Glomerular visceral epithelial cell (primary cell): ENCODE measurements at regions not wholly inside any gene's neighbourhood (a gene's known extent, or its start where the extent isn't known, plus 50 kb on each side); places are given as distances from the start of the nearest gene placed in this dataset.
A peak's percentile ranks its signal among the peaks of the same experiment; 100 is the strongest.
"Not testable (repeated sequence)": the region's sequence is repeated elsewhere in the genome, so short reads cannot be mapped to it uniquely, and the experiment has no call there.

ENCODE experiments used
- DNase-seq: peaks from one replicate; pipeline ENCODE4 v3.0.0-alpha.2; 2016; ENCODE audit errors: extremely low spot score

DNA sequence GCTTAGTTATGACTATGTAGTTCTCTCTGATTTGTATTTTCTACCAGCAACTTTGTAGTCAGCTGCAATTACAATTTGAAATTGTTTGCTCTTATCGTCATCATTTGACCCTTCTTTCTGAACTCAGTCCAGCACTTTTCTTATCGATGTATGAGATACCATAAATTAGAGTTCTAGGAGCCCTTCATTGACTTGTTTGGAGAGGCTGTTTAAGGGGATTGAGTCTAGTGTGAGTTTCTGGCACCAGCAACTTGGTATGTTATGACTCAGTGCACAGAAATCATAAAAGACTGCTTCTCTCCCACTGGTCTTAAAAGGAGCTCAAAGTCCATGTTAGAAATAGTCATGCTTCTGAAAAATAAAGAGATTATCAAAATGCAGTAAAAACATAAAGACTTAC is 190.3 kb downstream of the TENT5A start:
- DNase-seq, result peak; percentile 37

DNA sequence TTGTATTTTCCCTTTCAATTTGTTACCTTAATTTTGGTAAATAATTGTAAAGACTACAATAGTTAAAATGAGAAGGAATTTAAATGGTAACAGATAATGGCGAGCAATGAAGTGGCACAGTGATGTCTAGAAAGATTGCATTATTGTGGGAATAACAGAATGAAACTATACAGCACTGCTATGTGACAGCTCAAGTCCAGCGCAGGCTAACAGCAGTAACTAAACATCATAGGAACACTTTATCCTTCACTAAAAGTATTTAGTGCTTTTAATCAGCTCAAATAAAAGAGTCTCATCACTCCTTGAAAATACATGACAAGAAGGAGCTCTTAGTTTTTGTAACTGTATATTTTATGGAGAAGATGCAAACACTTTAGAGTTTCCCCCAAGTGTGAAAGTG is 190.8 kb downstream of the TENT5A start:
- no peak for DNase-seq

DNA sequence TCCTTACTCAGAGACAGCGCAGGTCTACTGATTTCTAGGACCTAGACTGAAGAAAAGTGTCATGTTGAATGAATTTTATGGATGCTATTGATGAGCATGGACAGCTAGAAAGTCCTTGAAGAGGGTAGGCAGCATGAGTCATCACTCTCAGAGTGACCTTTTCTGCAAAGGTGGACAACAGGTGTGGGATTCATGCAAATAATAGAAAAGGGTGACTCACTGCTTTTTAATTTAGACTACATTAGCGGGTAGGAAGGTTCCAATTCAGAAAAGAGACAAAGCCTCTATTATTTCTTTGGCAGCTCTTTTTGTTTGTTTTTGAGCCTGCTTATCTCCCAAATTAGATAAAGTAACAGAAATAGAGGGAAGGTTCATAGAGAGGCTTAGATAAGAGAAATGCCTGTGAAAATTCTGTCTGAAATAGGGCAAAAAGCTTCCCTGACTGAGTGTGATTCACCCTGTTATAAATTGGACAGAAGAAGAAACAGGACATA is 191.4 kb downstream of the TENT5A start:
- no peak for DNase-seq

DNA sequence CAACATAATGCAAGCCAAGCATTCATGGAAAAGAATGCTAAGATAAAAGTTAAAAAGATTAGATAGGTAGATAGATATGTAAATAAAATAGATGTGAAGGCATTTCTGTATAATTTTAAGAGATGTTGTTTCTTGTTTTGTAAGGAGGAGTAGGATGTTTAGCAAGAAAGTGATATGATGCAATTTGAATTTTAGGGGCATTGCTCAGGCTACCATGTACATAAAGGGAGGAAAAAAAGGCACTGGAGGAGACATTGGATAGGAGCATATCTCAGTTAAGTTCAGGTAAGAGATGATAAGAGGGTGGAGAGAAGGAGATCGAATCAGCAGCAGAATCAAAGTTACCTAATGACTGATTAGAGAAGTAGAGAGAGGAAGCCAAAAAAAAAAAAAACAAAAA is 194.7 kb downstream of the TENT5A start:
- DNase-seq, result no peak

DNA sequence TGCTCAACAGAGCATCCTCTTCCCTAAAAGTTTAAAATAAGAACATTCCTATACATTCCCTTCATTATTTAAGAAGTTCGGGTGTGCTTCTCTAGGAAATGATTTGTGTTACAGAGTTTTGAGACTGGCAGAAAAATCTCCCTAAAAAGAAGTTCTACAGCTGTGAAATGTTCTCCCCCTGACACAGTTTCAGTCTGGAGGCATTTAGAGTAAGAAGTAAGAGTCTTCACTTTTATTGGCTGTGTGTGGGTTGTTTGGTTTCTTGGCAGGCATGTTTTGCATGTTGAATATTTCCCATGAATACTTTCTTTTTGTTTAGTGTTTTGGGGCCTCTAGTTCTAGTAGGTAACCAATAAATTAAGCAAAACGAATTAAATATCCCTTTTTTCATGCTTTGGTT is 195.9 kb downstream of the TENT5A start:
- DNase-seq, result no peak

DNA sequence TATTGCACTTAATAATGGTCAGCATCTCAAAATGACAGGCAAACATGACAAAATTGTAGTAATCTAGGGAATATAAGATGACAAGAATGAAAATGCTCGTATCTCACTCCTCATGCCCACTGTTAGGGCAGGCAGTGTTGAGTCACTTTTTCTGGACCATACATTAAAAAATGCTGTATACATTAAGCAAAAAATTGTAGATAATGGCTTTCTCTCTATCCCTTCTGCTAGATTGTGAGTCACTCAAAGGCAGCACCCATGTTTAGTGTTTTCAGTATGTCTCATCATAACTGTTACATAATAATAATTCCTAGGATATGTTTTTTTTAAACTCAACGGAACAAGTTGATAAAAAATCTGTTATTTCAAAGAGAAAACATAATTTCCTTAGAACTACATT is 199.3 kb downstream of the TENT5A start:
- DNase-seq, result no peak

DNA sequence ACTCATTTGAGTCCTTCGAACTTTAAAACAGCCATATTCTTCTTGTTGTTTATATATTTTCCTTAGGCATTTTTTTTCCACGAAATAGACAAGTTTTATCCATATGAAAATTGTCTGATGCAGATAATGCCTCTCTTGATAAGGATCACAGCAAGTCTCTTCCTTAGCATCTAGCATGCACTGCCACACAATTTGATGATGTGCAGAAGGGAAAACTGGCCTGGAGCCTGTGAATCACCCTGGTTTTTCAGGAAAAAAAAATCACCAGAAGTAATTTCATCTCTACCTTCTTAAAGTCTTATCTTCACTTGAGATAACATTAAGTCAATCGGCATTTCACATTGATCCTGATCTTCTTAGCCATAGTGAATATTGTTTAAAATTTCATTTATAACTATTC is 199.8 kb downstream of the TENT5A start:
- no peak for DNase-seq

DNA sequence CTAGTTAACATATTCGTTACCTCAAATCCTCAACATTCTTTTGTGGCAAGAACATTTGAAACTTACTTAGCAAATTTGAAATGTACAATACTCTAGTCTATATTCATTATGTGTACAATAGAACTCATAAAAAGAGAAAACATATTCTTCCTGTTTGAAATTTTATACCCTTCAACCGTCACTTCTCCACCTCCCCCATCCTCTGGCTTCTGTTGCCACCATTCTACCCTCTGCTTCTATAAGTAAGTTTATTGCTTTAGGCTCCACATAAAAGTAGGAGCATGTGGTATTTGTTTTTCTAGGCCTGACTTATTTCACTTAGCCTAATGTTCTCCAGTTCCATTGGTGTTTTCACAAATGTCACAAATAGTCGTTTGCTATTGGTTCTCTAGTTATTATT is 205.3 kb downstream of the TENT5A start:
- DNase-seq, result no peak

DNA sequence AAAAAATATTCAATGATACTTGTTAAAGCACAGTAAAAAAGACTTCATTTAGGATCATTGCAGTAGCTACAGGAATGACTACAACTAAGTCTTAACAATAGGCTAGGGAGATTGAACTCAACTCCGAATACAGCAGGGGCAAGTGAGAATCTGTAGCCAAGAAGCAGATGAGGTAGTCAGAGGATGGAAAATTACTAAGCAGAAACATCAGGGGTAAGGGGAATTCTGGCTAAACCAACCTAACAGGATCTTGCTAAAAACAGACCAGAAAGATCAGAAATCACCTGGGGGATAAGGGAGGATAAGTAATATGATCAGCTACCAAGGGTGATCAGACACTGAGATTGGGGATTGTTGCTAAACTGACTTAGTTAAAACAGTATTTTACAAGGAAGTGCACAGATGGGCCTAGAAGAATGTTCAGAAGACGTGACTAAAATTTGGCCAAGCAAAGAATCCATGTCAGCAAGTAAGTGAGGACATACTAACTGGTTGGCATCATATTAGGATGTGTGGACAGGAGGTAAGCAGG is 217.5 kb downstream of the TENT5A start:
- no peak for DNase-seq

DNA sequence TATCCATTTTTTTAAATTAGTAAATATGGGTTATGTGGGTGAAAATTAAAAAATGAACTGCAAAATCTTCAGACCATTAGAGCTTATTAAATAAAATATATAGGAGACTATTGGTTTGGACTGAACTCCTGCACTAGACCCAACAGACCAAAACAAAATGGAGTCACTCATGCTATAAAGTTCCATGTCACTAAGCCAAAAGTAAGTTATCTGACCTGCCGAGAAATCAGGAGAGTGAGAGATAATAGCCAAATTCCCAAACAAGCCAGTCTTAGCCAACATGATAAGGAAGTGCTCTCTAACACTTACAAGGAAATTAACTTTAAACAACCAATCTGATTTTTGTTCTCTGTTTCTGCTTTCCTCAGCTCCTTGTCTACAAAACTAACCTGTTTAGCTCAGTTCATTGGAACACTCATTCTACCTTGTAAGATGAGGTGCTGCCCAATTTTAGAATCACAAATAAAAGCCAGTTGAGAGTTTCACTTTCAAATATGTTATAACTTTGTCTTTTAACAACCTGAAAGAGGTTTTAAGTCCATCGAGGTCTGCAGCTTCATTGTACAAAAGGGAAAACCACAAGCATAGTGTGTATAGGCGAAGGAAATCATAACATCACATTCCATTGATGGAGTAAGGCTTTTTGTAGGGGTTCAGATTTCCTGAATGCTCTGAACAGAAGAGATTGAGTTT is 220.5 kb downstream of the TENT5A start:
- no peak for DNase-seq

DNA sequence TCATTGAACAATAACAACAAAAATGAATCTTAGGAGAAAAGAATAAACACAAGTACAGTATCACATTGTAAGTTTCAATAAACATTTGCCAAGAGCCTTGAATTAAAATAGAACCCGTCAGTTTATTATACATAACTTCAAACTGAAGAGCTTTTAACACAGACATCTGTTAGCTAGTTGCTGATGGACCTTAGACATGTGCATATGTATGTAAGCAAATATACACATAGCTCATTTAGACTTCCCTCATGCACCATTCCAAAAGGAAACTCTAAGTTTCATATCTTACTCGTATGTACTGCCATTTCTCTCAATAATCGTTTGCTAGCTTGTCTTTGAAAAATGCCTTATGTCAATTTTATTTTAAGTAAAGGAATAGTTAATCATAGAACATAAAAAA is 235.0 kb downstream of the TENT5A start:
- DNase-seq, result no peak

DNA sequence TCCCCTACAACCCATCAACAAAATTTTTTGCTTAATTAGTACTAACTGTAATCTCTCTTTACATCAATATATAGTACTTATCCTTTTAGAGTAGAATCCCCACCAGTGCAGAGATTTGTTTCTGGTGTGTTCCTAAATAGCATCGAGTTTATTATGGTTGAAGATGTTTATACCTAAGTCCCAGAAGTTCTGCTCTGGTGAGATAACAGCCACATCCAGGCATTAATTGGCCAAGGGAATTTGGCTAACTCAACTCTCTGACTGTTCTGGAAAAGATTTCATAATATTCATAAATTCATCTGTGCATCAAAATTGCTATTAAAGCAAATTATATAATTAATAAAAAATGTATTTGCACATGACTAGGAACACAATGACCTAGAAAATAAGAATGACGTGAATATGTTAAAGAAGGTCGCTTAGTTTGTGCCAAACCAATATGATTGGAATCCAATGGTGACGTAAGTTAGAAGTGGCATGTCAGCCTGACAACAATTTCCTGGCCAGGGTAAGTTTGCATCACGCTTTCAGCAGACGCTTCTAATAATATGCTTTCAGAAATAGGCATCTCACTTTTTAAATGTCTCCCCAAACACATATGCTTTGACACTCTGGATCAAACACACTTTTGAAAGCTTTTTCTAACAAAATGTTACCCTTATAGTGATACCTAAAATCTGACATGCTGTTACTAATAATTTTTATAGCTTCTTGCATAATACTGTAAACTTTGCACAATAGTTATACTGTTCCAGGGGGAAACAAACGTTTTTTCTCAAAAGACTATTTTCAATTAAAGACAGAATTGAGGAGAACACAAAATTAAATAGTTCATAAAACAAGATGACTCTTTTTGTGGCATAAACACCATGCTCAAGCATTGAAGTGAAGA is 236.7 kb downstream of the TENT5A start:
- no peak for DNase-seq

DNA sequence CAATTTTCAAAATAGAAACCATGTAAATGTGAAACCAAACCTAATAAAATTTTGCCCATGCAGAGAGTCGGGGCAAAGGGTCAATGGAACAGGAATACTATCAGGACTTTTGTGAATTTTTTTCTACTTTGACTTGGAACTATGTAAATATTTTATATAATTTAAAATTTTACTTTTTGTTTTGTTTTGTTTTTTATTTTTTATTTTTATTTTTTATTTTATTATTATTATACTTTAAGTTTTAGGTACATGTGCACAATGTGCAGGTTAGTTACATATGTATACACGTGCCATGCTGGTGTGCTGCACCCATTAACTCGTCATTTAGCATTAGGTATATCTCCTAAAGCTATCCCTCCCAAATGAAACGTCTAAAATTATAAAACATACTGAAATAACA is 238.3 kb downstream of the TENT5A start:
- DNase-seq, result not testable (repeated sequence)

DNA sequence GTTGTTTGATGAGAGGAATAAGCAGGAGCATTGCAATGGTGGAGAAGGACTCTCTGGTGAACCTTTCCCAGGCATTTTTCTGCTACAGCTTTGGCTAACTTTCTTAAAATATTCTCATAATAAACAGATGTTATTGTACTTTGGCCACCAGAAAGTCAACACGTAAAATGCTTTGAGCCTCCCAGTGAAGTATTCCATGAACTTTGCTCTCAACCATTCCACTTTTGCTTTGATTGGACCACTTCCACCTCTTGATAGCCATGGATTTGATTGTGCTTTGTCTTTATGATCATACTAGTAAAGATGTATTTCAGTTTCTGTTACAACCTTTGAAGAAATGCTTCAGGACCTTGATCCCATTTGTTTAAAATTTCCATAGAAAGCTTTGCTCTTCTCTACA is 241.1 kb downstream of the TENT5A start:
- DNase-seq, result no peak

DNA sequence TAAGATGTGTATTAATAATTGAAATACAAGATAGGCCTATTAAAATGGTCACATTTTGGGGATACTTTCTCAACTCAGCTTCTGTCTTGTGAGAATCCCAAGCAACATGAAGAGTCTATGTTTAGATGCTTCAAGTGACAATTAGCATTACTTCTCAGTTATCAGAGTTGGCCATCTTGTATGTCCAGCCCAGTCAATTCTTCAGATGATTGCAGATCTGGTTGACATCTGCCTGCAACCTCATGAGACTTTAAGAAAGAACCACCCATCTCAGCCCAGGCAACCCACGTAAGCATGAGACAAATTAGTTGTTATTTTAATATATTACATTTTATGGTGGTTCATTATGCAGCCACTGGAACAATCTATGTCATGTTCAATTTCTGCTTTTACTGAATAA is 256.5 kb downstream of the TENT5A start:
- DNase-seq, result no peak

DNA sequence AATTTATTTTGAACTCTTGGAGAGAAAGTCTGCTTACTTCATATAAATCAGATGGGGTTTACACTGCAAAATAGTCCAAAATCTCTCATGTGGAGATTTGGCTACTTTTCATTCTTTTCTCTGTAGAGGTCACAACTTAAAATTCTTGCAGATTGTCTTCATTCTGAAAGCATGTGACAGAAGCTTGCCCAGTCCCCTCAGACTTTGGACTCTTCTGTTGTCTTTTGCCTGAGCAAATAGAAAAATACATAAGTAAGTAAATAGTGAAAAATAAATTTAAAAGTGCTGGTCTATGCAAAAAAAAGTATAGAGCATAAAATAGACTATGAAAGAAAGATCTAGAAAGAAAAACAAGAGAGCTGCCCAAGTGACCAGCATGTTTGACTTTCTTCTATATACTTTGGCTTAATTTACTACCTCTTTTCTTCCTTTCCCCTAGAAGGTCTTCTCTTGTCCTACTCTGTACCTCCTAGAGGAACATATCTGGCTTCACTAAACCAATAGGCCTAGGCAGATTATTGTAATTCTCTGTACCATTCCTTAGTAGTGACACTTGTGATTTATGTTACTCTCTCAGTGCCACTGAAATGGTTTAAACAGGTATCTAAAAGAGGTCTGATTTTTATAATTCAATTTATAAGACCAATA is 260.9 kb downstream of the TENT5A start:
- DNase-seq, result no peak

DNA sequence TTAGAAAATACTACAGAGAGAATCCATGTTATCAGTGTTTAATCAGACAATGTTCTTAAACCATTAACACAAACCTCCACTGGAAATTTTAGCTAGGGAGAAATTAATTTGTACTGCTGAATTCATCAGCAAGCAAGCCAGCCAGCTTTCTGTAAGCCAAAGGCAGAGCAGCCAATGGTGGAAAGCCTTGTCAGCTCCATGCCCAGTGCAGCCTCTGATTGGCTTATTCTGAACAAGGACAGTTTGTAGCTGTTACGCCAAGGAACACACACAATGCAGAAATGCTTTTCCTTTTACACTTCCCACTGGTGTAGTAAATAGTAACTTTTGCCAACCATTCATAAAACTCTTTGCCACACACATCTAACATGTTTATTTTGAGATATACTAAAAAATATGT is 265.0 kb downstream of the TENT5A start:
- DNase-seq, result no peak

DNA sequence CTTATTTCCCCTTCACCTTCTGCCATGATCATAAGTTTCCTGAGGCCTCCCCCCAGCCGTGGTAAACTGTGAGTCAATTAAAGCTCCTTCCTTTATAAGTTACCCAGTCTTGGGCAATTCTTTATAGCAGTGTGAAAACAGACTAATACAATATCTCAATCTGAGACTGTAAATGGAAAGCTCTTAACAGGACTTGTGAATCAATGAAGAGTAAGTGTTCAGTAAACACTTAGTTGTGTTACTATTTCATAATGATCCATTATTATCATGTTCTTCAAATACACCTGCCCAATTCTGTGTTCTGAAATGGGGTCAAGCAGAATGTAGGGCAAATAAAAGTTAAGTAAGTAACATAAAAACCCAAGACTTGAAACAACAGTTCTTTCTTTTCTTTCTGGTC is 266.2 kb downstream of the TENT5A start:
- DNase-seq, result no peak

DNA sequence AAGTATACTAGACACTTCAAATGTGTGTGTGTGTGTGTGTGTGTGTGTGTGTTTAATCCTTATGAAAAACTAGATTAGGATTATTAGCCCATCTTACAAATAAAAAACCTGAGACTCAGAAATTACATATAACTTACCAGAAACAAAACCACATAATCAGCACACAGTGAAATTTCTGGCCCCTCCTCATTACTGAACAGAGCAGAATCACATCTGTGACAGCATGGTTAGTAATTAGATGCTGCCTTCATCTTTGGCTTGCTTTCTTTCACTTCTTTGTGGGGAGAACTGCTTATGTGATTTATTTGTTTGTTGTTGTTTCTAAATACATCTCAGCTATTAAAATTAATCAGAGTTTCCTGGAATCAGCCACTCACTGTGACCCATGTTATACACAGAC is 267.1 kb downstream of the TENT5A start:
- no peak for DNase-seq

DNA sequence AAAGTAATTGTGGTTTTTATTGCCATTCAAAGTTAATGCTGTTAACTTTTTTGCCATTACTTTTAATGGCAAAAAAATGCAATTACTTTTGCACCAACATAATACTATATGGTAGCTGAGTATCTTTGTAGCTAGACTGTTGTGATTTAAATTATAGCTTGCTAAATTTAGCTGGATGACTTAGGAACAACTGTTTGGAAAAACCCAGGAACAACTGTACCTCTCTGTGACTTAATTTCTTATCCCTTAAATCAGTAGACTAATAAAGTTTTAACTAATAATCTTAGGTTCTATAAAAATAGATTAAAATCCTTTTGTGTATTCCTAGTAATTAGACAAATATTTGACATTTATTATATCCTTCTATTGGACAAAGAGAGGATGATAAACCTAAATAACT is 268.2 kb downstream of the TENT5A start:
- DNase-seq, result no peak

DNA sequence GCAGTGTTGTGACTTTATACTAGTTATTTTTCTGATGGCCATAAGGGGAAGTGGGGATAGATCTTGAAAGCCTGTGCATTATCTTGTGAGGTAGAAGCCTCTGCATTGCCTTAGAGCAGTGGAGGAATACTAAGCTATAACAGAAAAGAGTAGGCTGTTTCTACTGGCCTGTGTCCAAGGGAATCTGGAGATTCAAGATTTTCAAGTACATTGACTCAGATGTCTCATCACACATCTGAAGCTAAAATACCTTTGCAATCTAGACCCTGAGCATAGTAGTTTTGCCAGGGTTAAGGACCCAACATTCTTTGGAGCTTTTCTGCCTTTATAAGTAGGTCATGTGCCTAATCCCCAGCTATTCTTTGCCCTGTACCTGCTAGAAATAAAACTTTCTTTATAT is 272.3 kb downstream of the TENT5A start:
- no peak for DNase-seq

DNA sequence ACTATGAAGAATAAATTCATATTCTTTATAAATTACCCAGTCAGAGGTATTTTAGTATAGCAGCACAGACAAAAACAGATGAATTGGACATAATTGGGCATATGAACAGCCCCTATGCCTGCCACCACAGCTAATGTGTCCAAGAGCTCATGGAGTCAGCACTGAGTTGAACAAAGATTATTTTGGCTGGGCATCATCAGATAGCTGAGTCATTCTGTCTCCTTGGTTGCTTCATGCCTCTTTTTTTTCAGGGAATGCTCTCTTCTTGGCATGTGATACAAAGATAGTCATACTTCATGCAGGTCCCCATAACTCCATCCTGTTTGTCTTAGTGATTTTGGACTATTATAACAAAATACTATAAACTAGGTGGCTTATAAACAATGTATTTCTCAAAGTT is 275.6 kb downstream of the TENT5A start:
- peak; percentile 1 for DNase-seq
